Tibial artery (tissue), 4 donors: ENCODE measurements at regions not wholly inside any gene's neighbourhood (a gene's known extent, or its start where the extent isn't known, plus 50 kb on each side); places are given as distances from the start of the nearest gene placed in this dataset.

Source experiments
- DNase-seq, 2 donors: peaks; one replicate each; pipeline ENCODE4 v3.0.0-alpha.2; 2019
- H3K27ac ChIP-seq, 2 donors: fragments of 200-600 bp; sonication (generic) in 1 of 2; 1 replicate in 1 of 2; 2 replicates in 1 of 2; pipeline ENCODE4 v1.5.1; 2018 to 2019; ENCODE audit warnings: mild to moderate bottlenecking in 1 of 2
- H3K27me3 ChIP-seq, 2 donors: fragments of 200-600 bp; sonication (generic) in 1 of 2; one replicate each; pipeline versions ENCODE4 v1.5.1 to v1.6.0; 2016 to 2019
- H3K36me3 ChIP-seq, 3 donors: fragments of 200-600 bp; sonication (generic) in 2 of 3; one replicate each; pipeline ENCODE4 v1.5.1; 2016 to 2019; ENCODE audit warnings: mild to moderate bottlenecking in 2 of 3
- H3K4me1 ChIP-seq, 4 donors: fragments of 200-600 bp; sonication (generic) in 2 of 4; 1 replicate in 3 of 4; 2 replicates in 1 of 4; pipeline ENCODE4 v1.5.1; 2016 to 2019
- H3K4me3 ChIP-seq, 2 donors: fragments of 200-600 bp; sonication (generic) in 1 of 2; 1 replicate in 1 of 2; 2 replicates in 1 of 2; pipeline ENCODE4 v1.5.1; 2018 to 2019; ENCODE audit warnings: mild to moderate bottlenecking in 2 of 2
- H3K9me3 ChIP-seq, 3 donors: fragments of 200-600 bp; sonication (generic) in 1 of 3; one replicate each; pipeline ENCODE4 v1.5.1; 2016 to 2019
- CTCF ChIP-seq, 2 experiments: fragments of 200-600 bp in 1 of 2; fragments of 450-650 bp in 1 of 2; IDR thresholded peaks; one replicate each; pipeline ENCODE4 v1.5.1; 2017 to 2019; ENCODE audit warnings: antibody characterized with exemption in 2 of 2, mild to moderate bottlenecking in 1 of 2, moderate library complexity in 1 of 2
- intact Hi-C: fragments of 100-400 bp; cut with DNase I; formaldehyde crosslinking; loops from one replicate; pipeline ENCODE4 v1.15.0; 2023; ENCODE audit warnings: low total_unique reads

- Histone ChIP-seq H3K27ac (no peak overlapping the region), H3K4me3 (no peak overlapping the region), H3K36me3 (no peaks in the 10 kb centered on the region), H3K9me3 (no peaks in the 10 kb centered on the region), H3K27me3 (no peaks in the 10 kb centered on the region), H3K4me1 (no peaks in the 10 kb centered on the region)
- no peak for DNase-seq
- intact Hi-C loops = no loop called here
- TF ChIP-seq CTCF (IDR thresholded peaks at IDR 0.05) = no peak
Observed at GRCh38 chr19:27905074-27905473, 1307.9 kb downstream of the UQCRFS1 start.

- Histone ChIP-seq H3K27me3 (no peaks in the 10 kb centered on the region), H3K27ac (no peak overlapping the region), H3K4me1 (no peaks in the 10 kb centered on the region), H3K36me3 (no peaks in the 10 kb centered on the region), H3K9me3 (no peaks in the 10 kb centered on the region), H3K4me3 (no peak overlapping the region)
- no peak for DNase-seq
- TF ChIP-seq CTCF (IDR thresholded peaks at IDR 0.05) = no peak
- intact Hi-C loops = no loop called here
Observed at GRCh38 chr19:27901078-27901477, 1311.9 kb downstream of the UQCRFS1 start.

- intact Hi-C loops = no loop called here
- no peak for TF ChIP-seq CTCF (IDR thresholded peaks at IDR 0.05)
Observed at GRCh38 chr19:27896091-27896490, 1316.9 kb downstream of the UQCRFS1 start.

GRCh38 chr19:27894906-27895754 is 1317.8 kb downstream of the UQCRFS1 start:
- Histone ChIP-seq H3K4me3 (no peak overlapping the region), H3K36me3 (no peaks in the 10 kb centered on the region), H3K9me3 (no peaks in the 10 kb centered on the region), H3K4me1 (no peaks in the 10 kb centered on the region), H3K27me3 (no peaks in the 10 kb centered on the region), H3K27ac (no peak overlapping the region)
- DNase-seq = no peak
- intact Hi-C loops = no loop called here
- no peak for TF ChIP-seq CTCF (IDR thresholded peaks at IDR 0.05)

More at GRCh38 chr19:27896091-27896490, 1316.9 kb downstream of the UQCRFS1 start:
- Histone ChIP-seq H3K27me3 (no peaks in the 10 kb centered on the region), H3K27ac (no peak overlapping the region), H3K36me3 (no peaks in the 10 kb centered on the region), H3K9me3 (no peaks in the 10 kb centered on the region), H3K4me1 (no peaks in the 10 kb centered on the region), H3K4me3 (no peak overlapping the region)
- DNase-seq = no peak

- TF ChIP-seq CTCF (IDR thresholded peaks at IDR 0.05) = no peak
- DNase-seq = no peak
- no peaks in the 10 kb centered on the region for H3K4me1 ChIP-seq
- no peaks in the 10 kb centered on the region for H3K27me3 ChIP-seq
- no peak overlapping the region for H3K27ac ChIP-seq
- intact Hi-C loops = no loop called here
- H3K9me3 ChIP-seq = no peaks in the 10 kb centered on the region
- no peak overlapping the region for H3K4me3 ChIP-seq
- no peaks in the 10 kb centered on the region for H3K36me3 ChIP-seq
Observed at GRCh38 chr19:27892500-27892899, 1320.5 kb downstream of the UQCRFS1 start.
